Osteocyte (in vitro differentiated cells): ENCODE measurements at regions not wholly inside any gene's neighbourhood (a gene's known extent, or its start where the extent isn't known, plus 50 kb on each side); places are given as distances from the start of the nearest gene placed in this dataset.

Experiments
- DNase-seq: peaks from one replicate; pipeline ENCODE4 v3.0.0; 2021; ENCODE audit warnings: mixed read lengths; ENCODE audit not compliant: unreplicated experiment; ENCODE audit errors: extremely low spot score
- H3K27ac Mint-ChIP-seq: one replicate; pipeline ENCODE4 v1.8.0; 2021; ENCODE audit warnings: mild to moderate bottlenecking, mixed read lengths; ENCODE audit not compliant: unreplicated experiment
- H3K27me3 Mint-ChIP-seq: one replicate; pipeline ENCODE4 v1.8.0; 2021; ENCODE audit warnings: mixed read lengths; ENCODE audit not compliant: unreplicated experiment
- H3K36me3 Mint-ChIP-seq: one replicate; pipeline ENCODE4 v1.8.0; 2021; ENCODE audit warnings: mixed read lengths; ENCODE audit not compliant: unreplicated experiment
- H3K4me1 Mint-ChIP-seq: one replicate; pipeline ENCODE4 v1.8.0; 2021; ENCODE audit warnings: mixed read lengths; ENCODE audit not compliant: unreplicated experiment
- H3K4me3 Mint-ChIP-seq: one replicate; pipeline ENCODE4 v1.8.0; 2021; ENCODE audit warnings: mild to moderate bottlenecking, moderate library complexity, mixed read lengths; ENCODE audit not compliant: unreplicated experiment
- H3K9me3 Mint-ChIP-seq: one replicate; pipeline ENCODE4 v1.8.0; 2021; ENCODE audit warnings: mixed read lengths; ENCODE audit not compliant: unreplicated experiment
- CTCF ChIP-seq: fragments of 200-600 bp; sonication (generic); IDR thresholded peaks from 2 replicates; pipeline ENCODE4 v1.5.0; 2021; ENCODE audit warnings: antibody characterized with exemption, mild to moderate bottlenecking, moderate library complexity

- no peaks in the 10 kb centered on the region for H3K9me3 Mint-ChIP-seq
- no peaks in the 10 kb centered on the region for H3K36me3 Mint-ChIP-seq
- DNase-seq, result peak; percentile 68
- no peak overlapping the region for H3K27ac Mint-ChIP-seq
- TF ChIP-seq CTCF, result no peak
- peaks cover 28% of the 10 kb centered on the region for H3K27me3 Mint-ChIP-seq
- no peak overlapping the region for H3K4me3 Mint-ChIP-seq
- no peaks in the 10 kb centered on the region for H3K4me1 Mint-ChIP-seq
These were observed 98.7 kb downstream of the CPZ start for GRCh38 chr4:8691151-8691775.

- no peak for TF ChIP-seq CTCF
- H3K27ac Mint-ChIP-seq, result no peak overlapping the region
- H3K4me3 Mint-ChIP-seq, result no peak overlapping the region
- no peaks in the 10 kb centered on the region for H3K36me3 Mint-ChIP-seq
- H3K4me1 Mint-ChIP-seq, result no peaks in the 10 kb centered on the region
- DNase-seq, result peak; percentile 73
- H3K9me3 Mint-ChIP-seq, result no peaks in the 10 kb centered on the region
- peaks cover 28% of the 10 kb centered on the region for H3K27me3 Mint-ChIP-seq
These were observed 97.9 kb downstream of the CPZ start for GRCh38 chr4:8690216-8691150.

- no peak overlapping the region for H3K4me3 Mint-ChIP-seq
- H3K27me3 Mint-ChIP-seq, result peaks cover 28% of the 10 kb centered on the region
- H3K36me3 Mint-ChIP-seq, result no peaks in the 10 kb centered on the region
- H3K9me3 Mint-ChIP-seq, result no peaks in the 10 kb centered on the region
- DNase-seq, result no peak
- H3K4me1 Mint-ChIP-seq, result no peaks in the 10 kb centered on the region
- H3K27ac Mint-ChIP-seq, result no peak overlapping the region
- no peak for TF ChIP-seq CTCF
These were observed 97.2 kb downstream of the CPZ start for GRCh38 chr4:8689741-8690140.

- Mint-ChIP-seq H3K4me3 (no peak overlapping the region), H3K36me3 (no peaks in the 10 kb centered on the region), H3K4me1 (no peaks in the 10 kb centered on the region), H3K27ac (no peak overlapping the region), H3K9me3 (no peaks in the 10 kb centered on the region), H3K27me3 (peaks cover 28% of the 10 kb centered on the region)
- TF ChIP-seq CTCF, result no peak
- no peak for DNase-seq
These were observed 96.4 kb downstream of the CPZ start for GRCh38 chr4:8688908-8689445.
